ENCODE measurements at regions not wholly inside any gene's neighbourhood (a gene's known extent, or its start where the extent isn't known, plus 50 kb on each side); places are given as distances from the start of the nearest gene placed in this dataset.

GRCh38 chr5:163772241-163772640 is 266.8 kb downstream of the MAT2B start:
- Histone ChIP-seq H3K4me2 (ENCODE audit: control insufficient read depth, insufficient read depth) (no peak overlapping the region), H3K36me3 (ENCODE audit: control insufficient read depth in 2 of 2, insufficient read depth in 2 of 2, low read length in 1 of 2) (no peaks in the 10 kb centered on the region), H3K9me3 (replicated peaks; ENCODE audit: control insufficient read depth, insufficient read depth, low read length) (no peaks in the 10 kb centered on the region), H3K4me3 (no peak overlapping the region), H3K27me3 (replicated peaks in 1 of 2; ENCODE audit: control insufficient read depth in 2 of 2, insufficient read depth in 2 of 2, low read length in 1 of 2) (no peaks in the 10 kb centered on the region), H3K27ac (ENCODE audit: control insufficient read depth, insufficient read depth) (no peak overlapping the region), H3K4me1 (ENCODE audit: control insufficient read depth, insufficient read depth, low read length) (no peaks in the 10 kb centered on the region), H2AFZ (ENCODE audit: control insufficient read depth, low read depth, low read length) (no peak overlapping the region), H3K79me2 (ENCODE audit: control insufficient read depth, insufficient read depth, low read length) (no peaks in the 10 kb centered on the region), H3K9ac (ENCODE audit: control insufficient read depth, insufficient read depth, low read length) (no peak overlapping the region), H4K20me1 (ENCODE audit: control insufficient read depth, insufficient read depth) (no peaks in the 10 kb centered on the region)
- DNase-seq (ENCODE audit: low read depth, low spot score), result no peak
- no peak for ATAC-seq
- SMC1A ChIA-PET (ENCODE audit: uncharacterized antibody, unreplicated experiment), result interaction anchor here (0.6 kb wide), 1 partner anchor 65 kb away, joined by 3 read pairs; no protein-coding TSS in a partner anchor
- intact Hi-C loops (cut with micrococcal nuclease; ENCODE audit: unreplicated experiment) (no loop called here), in situ Hi-C loops (cut with MboI) (no loop called here)
- BruUV-seq (replicated peaks), result no TSS peak
- POLR2A ChIA-PET, result no interaction called here
- CTCF ChIA-PET, result no interaction called here
- 0% methylated on average over 1 of the region's 1 CpG for WGBS (ENCODE audit: insufficient coverage, insufficient replicate concordance, low lambda C conversion rate, missing lambda C conversion rate)
- no peak for FAIRE-seq
- RAD21 ChIA-PET (ENCODE audit: unreplicated experiment), result no interaction called here
- TF ChIP-seq BCL3 (IDR thresholded peaks at IDR 0.05; ENCODE audit: borderline replicate concordance, insufficient read depth, low read depth, low read length, poor library complexity, severe bottlenecking) (no peak), JUND (IDR thresholded peaks at IDR 0.05; ENCODE audit: low read depth, low read length) (no peak), CEBPZ (IDR thresholded peaks at IDR 0.05; ENCODE audit: low read depth, low read length) (no peak), TARDBP (IDR thresholded peaks at IDR 0.05; ENCODE audit: borderline replicate concordance) (no peak), PBX3 (IDR thresholded peaks at IDR 0.05; ENCODE audit: insufficient replicate concordance, low read depth, low read length) (no peak), KDM1A (IDR thresholded peaks at IDR 0.05; ENCODE audit: borderline replicate concordance) (no peak), NBN (IDR thresholded peaks at IDR 0.05) (no peak), CBX3 (IDR thresholded peaks at IDR 0.05; ENCODE audit: borderline replicate concordance, low read depth) (no peak), CREM (IDR thresholded peaks at IDR 0.05; ENCODE audit: low read depth) (no peak), CREB1 (IDR thresholded peaks at IDR 0.05; ENCODE audit: low read depth) (no peak), EED (IDR thresholded peaks at IDR 0.05; ENCODE audit: low read depth) (no peak), HDAC2 (IDR thresholded peaks at IDR 0.05) (no peak), RAD21 (IDR thresholded peaks at IDR 0.05; ENCODE audit: insufficient read depth, low read depth, low read length) (no peak), ZBTB33 (IDR thresholded peaks at IDR 0.05) (no peak), PKNOX1 (IDR thresholded peaks at IDR 0.05) (no peak), CHD1 (IDR thresholded peaks at IDR 0.05; ENCODE audit: low read depth, low read length) (no peak)

Data from GM12878 (cell line).